Uterus (tissue), 2 donors: ENCODE measurements at regions not wholly inside any gene's neighbourhood (a gene's known extent, or its start where the extent isn't known, plus 50 kb on each side); places are given as distances from the start of the nearest gene placed in this dataset.

ENCODE experiments used
- POLR2A ChIP-seq, 2 donors: fragments of 450-650 bp; IDR thresholded peaks; one replicate each; pipeline ENCODE4 v1.6.1; 2016; ENCODE audit warnings: antibody characterized with exemption in 2 of 2, mild to moderate bottlenecking in 1 of 2, moderate library complexity in 1 of 2
- TF ChIP-seq, protein P1 (sequence below), 4 experiments: fragments of 200-600 bp in 2 of 4; fragments of 450-650 bp in 2 of 4; sonication (generic) in 2 of 4; IDR thresholded peaks; one replicate each; pipeline ENCODE4 v1.5.1; 2016 to 2019; ENCODE audit warnings: antibody characterized with exemption in 4 of 4, mild to moderate bottlenecking in 2 of 4, moderate library complexity in 1 of 4

DNA sequence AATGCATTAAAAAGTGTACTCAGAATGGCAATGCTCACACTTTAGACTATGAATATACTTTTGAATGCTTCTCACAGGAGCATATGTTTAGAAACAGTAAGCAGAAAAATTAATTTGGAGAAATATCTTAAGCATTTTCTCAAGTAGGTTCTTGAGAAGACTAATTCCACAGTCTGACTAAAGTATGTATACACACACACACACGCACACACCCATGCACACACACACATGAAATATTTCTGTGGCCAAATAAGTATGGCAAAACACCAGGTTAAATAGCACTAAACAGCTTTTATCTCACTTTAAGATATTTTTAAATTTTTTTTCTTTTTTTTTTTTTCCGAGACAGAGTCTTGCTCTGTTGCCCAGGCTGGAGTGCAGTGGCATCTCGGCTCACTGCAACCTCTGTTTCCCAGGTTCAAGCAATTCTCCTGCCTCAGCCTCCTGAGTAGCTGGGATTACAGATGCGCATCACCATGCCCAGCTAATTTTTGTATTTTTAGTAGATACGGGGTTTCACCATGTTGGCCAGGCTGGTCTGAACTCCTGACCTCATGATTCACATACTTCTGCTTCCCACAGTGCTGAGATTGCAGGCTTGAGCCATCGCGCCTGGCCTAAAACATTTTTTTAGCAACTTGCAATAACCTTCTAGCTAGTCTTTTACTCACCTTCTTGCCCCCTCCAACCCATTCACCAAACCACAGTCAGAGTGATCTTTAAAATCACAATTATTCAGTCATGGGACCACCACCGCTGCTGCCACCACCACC lies 67.5 kb upstream of the SCG2 start:
- no peak for TF ChIP-seq POLR2A (IDR thresholded peaks at IDR 0.05)
- TF ChIP-seq, protein P1, sequence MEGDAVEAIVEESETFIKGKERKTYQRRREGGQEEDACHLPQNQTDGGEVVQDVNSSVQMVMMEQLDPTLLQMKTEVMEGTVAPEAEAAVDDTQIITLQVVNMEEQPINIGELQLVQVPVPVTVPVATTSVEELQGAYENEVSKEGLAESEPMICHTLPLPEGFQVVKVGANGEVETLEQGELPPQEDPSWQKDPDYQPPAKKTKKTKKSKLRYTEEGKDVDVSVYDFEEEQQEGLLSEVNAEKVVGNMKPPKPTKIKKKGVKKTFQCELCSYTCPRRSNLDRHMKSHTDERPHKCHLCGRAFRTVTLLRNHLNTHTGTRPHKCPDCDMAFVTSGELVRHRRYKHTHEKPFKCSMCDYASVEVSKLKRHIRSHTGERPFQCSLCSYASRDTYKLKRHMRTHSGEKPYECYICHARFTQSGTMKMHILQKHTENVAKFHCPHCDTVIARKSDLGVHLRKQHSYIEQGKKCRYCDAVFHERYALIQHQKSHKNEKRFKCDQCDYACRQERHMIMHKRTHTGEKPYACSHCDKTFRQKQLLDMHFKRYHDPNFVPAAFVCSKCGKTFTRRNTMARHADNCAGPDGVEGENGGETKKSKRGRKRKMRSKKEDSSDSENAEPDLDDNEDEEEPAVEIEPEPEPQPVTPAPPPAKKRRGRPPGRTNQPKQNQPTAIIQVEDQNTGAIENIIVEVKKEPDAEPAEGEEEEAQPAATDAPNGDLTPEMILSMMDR (IDR thresholded peaks at IDR 0.05) = no peak
